HT1080 (cell line): ENCODE measurements at regions not wholly inside any gene's neighbourhood (a gene's known extent, or its start where the extent isn't known, plus 50 kb on each side); places are given as distances from the start of the nearest gene placed in this dataset.
"Not testable (repeated sequence)": the region's sequence is repeated elsewhere in the genome, so short reads cannot be mapped to it uniquely, and the experiment has no call there.

Experiments used
- DNase-seq: peaks from one replicate; pipeline ENCODE4 v3.0.0-alpha.2; 2015; ENCODE audit warnings: low read depth

DNA sequence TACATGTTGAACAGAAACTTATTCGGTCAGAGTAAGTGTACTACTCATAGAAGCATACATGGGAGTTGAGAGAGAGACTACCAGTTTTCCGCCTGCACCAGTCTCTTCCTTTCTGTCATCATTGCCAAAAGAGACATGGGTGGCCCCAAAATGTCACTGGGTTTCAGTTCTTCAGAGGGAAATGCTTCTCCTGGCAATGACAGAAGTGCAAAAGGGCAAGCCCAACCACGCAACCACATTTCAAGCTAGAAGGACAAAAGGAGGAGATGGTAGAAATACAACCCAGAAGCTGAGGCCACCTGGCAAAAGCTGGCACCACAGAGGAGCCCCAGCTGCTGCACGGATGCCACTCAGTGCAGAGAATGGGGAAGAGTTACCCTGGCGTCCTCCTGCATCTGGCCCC, 320.1 kb downstream of the BCOR start:
- no peak for DNase-seq

DNA sequence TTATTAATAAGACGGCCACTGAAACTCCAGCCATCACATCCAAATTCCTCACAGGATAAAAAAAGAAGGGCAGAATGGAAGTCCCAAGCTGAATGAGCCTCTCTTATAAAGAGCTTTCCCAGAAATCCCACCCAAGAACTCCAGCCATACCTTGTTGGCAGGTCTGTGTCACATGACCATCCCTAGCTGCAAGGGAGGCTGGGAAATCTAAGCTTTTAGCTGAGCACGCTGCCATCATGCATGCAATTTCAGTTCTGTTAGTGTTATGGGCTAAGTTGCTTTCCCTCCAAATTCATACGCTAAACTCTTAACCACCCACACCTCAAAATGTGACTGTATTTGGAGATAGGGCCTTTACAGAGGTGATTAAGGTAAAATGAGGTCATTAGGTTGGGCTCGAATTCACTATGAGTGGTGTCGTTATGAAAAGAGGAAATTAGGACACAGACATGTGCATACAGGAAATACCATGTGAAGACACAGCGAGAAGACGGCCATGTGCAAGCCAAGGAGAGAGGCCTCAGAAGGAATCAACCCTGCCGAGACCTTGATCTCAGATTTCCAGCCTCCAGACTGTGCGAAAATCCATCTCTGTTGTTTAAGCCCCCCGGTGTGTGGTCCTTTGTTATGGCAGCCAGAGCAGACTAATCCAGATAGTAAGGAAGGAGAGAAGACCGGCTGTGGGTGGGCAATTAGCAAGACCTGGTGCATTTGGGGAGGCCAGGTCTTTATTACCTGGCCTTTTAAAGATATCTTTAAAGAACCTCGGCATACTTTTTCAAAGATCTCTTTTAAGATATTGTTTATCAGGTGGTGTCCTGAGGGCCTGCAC, 317.6 kb downstream of the BCOR start:
- no peak for DNase-seq

DNA sequence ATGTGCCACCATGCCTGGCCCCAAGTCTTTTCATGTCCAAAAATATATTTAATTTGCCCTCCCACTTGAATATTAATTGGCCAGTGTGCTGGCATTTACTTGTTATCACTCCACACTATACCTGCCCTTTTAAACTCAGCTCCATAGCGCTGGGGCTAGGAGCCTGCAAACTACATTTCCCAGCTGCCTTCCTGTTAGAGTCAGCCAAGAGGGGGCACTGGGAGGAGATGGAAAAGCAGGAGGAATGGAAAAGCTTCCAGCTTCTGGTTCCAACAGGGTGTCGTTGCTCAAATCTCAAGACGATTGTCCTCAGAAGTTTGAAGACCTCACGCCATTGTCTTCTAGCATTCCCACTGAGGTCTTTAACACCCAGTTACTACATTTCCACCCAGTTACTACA, 315.5 kb downstream of the BCOR start:
- DNase-seq = no peak

DNA sequence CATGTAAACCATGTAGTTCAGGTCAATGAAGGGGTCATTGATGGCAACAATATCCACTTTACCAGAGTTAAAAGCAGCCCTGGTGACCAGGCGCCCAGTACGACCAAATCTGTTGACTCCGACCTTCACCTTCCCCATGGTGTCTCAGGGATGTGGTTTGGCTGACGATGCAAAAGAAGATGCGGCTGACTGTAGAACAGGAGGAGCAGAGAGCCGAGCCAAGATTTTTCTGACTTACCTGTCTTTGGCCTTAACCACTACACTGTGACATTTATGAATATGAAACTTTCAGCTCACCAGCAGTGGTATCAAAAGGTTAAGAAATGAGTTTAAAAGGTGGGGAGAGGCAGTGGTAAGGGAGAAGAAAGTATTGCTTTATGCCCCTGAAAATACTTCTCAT, 309.8 kb downstream of the BCOR start:
- DNase-seq = no peak

DNA sequence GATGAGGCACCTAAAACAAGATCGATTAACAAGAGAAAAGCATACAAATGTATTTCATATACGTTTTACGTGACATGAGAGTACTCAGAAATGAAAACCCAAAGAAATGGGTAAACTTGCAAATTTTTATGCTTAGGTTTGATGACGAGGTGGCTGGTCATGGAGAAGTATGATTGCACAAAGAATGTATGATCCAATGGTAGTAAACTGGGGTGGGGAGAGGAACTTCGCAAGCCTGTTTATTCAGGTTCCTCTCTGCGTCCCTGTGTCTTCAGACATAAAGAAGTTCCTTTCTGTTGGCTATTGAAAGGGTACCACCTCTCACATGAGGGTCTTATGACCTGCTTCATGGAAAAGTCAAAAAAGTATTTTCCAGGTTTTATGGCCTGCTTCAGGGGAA, 309.2 kb downstream of the BCOR start:
- DNase-seq = no peak

DNA sequence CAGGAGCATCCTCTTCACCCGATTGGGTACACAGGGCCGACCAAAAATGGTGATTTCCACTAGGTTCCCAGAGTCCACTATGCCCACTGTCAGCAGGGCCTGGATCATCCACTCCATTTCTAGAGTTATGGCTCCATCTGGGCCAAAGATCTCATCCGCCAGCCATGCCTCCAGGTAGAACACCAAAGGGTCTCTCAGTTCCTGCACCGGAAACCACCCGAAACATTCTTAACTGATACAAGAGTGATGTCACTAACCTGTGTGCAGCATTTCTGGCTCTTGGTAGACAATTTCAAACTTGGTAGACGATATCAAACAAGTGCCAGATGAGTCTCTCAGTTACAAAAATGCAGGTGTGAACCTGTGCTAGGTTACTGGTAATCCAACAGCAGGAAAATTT, 306.1 kb downstream of the BCOR start:
- no peak for DNase-seq

DNA sequence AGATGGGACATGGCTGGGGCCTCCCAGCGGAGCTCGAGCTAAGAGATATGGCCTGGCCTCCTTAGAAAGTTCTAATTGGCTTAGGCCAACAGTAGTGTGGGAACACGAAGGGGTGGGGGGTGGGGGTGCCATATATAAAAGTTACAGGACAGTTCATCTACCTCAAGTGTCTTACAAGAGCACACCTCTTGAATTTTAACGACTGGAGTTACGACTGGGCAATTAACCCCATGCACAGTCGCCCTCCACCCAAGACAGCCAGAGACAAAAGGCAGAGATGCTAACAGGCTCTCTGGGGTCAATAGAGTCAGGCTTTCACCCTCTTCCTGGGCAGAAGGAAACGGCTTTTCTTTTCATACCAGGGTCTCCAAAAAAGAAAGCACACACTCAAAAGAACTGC, 302.2 kb downstream of the BCOR start:
- DNase-seq = no peak

DNA sequence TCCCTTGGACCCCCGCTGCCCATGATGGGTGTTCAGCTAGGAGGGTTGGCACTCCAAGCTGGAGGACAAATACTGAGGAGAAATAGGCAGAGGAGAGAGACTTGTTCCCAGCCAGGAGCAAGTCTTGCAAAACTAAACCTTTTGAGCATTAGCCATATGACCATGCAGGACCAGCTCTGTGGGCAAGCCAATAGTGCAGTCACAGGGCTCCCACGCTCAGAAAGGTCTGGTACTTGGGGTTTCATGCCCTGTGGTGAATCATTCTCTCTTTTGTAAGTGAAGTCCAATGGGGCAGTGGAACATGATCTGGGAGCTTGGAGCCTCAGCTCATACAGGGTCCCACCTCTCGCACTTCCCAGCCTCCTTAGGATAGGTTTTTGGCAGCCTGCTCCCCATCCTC, 300.9 kb downstream of the BCOR start:
- DNase-seq = no peak

DNA sequence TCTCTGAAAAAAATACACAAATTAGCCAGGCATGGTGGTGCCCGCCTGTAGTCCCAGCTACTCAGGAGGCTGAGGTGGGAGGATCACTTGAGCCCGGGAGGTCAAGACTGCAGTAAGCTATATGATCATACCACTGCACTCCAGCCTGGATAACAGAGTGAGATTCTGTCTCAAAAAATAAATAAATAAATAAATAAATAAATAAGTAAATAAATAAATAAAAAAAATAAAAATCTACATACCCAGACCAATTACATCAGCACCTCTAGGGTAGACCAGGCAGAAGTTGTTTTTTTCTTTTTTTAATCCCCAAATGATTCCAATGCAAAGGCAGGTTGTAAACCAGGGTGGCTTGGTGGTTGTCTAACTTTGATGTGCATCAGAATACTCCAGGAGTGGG, 299.3 kb downstream of the BCOR start:
- DNase-seq = not testable (repeated sequence)

DNA sequence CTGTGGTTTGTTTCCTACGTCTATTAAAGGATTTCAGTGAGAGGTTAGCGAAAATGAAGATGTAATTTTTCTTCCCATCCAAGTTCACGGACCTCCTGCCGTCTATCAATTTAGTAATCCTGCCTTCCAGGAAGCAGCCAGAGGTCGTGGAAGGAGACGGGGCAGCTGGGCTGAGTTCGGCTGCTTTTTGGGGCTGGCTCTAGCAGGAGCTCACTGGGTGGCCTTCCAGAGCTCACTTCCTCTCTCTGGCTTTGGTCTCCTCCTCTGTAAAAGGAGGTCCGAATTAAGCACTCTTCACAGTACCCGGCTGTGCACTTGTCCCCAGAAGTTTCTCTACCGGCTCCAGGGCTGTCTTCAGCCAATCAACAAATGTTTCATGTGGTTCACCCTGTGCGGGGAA, 295.4 kb downstream of the BCOR start:
- DNase-seq = no peak

DNA sequence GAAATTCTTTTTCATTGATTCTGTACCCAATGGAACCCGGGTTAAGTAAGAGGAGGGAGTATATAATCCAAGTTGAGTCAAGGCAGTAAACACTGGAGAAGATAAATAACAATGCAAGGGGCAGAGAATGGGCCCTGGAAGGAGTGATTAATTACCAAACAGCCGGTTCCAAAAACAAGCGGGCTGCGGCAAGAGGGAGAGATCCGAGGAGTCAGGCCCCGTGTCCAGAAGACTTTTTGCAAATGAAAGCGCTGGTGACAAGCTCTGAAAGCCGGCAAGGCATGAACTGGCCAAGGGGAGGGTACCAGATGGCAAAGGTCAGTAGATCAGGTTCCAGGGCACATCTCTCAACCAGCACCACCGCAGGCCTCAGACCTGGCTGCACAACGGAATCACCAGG, 294.9 kb downstream of the BCOR start:
- DNase-seq = no peak

DNA sequence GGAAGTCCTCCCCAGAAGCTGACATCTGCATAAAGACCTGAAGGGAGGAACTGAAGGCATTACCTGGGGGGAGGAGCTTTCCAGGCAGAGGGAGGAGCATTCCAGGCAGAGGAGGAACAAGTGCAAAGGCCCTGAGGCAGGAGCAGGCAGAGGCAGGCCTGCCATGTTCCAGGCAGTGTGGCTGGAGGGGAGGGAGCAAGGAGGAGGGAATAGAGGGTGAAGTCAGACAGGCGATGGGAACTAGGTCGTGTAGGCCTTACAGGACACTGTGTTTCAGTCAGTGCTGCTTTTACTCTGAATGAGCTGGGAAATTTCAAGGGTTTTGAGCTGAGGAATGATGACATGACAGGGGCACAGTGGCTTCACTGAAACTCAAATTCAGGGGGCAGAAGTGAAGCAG, 292.7 kb downstream of the BCOR start:
- no peak for DNase-seq

DNA sequence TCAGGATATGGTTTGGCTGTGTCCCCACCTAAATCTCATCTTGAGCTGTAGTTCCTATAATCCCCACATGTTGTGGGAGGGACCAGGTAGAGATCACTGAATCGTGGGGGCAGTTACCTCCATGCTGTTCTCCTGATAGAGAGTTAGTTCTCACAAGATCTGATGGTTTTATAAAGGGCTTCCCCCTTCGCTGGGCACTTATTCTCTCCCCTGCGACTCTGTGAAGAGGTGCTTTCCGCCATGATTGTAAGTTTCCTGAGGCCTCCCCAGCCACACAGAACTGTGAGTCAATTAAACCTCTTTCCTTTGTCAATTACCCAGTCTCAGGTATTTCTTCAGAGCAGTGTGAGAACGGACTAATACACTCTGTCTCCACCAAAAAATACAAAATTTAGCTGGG, 291.9 kb downstream of the BCOR start:
- no peak for DNase-seq

DNA sequence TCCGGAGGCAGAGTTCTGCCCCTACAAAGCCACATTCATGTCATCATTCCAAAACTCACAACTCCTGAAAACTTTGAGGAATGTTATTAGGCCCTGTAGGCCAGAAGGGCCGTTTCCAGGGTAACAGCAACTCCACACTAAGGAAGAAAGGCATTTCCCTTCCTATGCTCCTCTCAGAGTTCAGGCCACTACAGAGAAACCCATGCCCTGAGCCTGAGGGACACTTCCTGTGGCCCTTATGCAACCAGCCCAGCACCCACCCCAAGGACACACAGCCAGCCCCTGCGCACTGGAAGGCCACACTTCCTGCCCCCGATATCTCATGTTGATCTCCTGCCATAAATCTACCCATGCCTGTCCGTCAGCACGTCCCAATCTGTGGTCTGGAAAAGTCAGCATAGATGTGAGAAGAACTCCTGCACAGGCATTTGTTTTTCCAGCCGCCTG, 289.3 kb downstream of the BCOR start:
- peak; percentile 41 for DNase-seq

DNA sequence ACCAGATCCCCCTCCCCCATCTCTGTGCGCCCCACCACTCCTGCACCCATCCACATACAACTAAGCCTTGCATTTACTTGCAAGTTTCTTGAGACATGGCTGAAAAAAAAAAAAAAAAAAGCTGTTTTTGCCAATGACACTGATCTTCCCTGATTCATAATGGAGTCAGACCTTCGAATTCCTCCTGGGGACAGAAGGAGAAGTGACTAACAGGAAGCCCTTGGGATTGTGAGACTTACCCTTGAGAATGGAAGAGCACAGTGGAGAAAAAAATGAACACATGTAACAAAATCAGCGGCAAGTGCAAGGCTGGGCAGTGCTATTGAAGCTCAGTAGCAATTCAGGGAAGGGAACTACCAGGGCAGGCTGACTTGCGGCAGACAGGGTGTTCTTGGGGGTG, 288.4 kb downstream of the BCOR start:
- peak; percentile 84 for DNase-seq

DNA sequence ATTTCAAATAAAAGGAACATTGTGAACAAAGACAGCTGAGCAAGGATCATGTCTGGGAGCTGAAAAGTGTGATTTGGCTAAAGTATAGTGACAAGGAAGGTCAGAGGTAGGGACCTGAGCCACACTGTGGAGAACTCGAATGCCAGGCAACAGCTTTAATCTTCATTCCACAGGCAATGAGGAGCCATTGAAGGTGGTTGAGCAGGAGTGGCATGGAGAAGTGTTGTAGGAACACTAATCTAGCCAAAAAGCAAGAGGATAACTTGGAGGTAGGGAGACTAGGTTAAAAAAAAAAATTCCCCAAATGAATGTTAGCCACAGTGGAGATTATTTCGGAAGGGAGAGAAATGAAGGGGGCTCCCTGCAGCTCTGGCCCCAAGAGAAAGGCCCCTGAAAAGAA, 286.9 kb downstream of the BCOR start:
- DNase-seq = no peak

DNA sequence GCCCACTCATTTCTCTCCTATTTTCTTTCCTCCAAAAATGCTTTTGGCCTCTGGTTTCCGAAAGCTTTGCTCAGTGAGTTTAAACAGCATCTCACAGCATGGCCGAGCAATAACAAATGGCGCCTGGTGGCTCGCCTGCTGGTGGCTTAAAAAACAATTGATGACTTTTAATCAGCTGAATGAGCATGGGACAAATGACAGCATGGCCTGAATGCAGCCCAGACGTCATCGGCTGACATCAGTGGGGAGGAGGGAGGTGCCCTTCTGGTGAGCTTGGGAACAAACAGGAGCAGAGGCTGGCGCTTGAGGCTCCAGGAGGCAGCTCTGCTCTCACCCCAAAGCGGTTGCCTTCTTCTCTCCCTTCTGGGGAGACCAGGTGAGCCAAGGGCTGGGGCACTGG, 286.4 kb downstream of the BCOR start:
- DNase-seq = no peak

DNA sequence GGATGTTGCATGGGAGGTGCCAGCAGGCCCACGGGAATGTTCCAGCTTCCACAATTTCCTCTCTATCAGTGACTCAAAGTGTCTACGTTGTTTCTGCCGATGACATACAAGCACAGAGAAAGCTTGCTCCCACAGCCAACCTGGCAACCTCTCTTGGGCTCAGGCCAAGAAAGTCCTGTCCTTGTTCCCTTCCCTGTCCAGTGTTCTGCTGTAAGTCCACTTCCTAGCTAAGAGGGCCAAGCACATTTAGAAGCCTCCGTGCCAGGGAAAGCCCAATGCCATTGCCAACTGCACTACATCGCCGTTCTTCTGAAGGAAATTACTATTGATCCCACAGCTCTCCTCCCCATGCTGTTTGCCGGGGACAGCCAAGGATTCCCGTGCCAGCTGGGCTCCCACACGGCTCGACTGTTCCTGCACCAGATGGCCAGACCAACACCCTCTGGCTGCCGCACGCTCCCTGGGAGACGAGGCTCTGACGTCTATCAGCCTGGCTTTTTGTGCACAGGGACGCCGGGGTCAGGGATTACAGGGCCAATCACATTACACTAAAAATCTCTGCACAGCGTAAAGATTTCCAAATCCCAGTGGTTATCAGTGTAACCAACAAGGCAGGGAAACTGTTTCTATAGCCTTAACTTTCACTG, 284.0 kb downstream of the BCOR start:
- DNase-seq = peak; percentile 36

DNA sequence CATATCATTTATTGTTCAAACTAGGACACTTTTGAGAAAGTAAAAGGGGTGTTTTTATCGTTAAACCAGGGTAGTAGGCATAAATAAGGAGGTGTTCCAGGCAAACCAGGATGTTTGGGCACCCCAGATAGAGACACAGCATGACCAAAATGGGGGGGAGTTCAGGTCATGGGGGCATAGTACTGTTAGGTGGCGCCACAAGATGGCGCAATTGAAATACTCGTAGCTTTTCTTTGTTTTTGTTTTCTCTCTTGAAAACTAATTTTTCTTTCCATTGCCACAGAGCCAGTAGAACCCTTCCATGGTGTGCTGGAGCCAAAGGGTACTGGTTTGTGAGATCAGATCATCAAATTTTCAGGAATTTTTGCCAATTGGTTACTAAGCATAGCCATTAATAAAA, 283.4 kb downstream of the BCOR start:
- DNase-seq = peak; percentile 2

DNA sequence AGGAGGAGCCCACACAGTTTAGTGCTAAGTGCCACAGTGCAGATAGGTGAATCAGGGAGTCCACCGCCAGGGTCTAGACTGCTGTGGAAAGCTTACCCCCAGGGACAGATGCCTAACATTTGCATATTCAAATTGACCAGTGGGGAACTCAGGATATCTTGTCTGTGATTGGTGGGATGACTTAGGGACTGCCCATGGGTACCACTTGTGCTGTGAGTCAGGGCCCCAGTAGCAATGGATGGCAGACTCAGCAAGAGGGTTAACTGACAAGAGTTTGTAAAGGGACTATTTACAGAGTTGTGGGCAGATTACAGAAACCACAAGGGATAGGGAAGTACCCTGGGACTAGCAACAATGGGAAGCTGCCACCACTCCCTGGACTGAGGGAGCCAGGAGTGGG, 282.1 kb downstream of the BCOR start:
- DNase-seq = peak; percentile 26

DNA sequence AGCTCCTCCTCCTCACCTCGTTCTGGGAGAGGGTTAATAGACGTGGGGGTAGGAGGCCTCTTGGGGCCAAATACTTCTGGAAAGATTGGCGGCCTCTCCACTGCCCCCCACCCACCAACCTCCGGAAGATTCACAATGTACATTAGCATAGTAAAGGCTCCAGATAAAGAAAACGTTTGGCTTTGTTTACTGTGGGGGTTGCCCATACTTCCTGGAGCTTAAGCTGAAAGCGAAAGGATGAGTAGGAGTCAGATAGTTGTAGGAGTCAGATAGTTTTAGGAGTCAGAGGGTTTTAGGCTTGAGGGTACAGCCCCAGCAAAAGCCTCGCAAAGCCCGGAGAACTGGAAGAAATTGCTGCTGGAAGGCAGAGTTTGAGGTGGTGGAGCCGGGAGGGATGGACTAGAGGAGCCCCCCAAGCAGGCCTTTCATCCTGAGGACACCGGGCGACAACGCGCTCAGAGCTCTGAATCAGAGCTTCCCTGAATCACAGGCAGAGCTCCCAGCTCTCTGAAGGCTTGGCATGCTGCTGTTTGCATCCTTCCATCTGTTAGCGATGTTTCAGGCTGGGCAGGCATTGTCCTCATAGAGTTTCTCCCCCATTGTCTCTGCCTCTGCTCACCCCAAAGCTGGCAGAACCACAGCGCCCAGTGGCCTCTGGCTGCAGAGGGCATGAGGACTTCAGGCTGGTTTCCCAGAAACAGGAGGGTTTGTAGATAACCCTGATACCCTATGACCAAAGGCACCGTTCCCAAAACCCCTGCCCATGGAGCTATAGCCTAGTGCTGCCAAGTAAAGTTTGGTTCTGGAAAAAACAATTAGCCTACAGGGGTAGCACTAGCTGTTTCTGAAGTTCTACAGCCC, 280.7 kb downstream of the BCOR start:
- DNase-seq = peak; percentile 3
